ENCODE measurements at regions not wholly inside any gene's neighbourhood (a gene's known extent, or its start where the extent isn't known, plus 50 kb on each side); places are given as distances from the start of the nearest gene placed in this dataset.

DNA sequence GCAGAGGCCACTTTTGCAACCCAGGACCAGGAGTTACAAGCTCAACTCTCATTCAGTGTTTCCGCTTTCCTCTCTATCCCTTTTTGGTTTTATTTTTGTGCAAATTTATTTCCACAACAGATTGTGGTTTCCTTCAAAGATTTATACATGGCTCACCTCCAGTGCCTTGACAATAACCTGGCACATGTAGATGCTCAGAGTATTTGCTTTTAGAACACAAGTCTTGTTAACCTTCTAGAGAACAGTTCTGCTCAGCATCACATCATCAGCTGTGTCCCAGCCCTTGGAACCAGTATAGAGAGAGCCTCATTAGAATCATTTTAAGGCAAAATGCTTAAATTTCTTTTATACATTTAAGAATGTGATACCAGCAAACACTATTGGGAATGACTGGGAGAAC lies 133.7 kb downstream of the TENT5C start:
- TF ChIP-seq POLR2AphosphoS5 (IDR thresholded peaks at IDR 0.05): no peak
- TF ChIP-seq, protein P1, sequence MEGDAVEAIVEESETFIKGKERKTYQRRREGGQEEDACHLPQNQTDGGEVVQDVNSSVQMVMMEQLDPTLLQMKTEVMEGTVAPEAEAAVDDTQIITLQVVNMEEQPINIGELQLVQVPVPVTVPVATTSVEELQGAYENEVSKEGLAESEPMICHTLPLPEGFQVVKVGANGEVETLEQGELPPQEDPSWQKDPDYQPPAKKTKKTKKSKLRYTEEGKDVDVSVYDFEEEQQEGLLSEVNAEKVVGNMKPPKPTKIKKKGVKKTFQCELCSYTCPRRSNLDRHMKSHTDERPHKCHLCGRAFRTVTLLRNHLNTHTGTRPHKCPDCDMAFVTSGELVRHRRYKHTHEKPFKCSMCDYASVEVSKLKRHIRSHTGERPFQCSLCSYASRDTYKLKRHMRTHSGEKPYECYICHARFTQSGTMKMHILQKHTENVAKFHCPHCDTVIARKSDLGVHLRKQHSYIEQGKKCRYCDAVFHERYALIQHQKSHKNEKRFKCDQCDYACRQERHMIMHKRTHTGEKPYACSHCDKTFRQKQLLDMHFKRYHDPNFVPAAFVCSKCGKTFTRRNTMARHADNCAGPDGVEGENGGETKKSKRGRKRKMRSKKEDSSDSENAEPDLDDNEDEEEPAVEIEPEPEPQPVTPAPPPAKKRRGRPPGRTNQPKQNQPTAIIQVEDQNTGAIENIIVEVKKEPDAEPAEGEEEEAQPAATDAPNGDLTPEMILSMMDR (IDR thresholded peaks at IDR 0.05): no peak

Measured in suprapubic skin (tissue), 3 donors.